A673 (cell line): ENCODE measurements at regions not wholly inside any gene's neighbourhood (a gene's known extent, or its start where the extent isn't known, plus 50 kb on each side); places are given as distances from the start of the nearest gene placed in this dataset.

Experiments used
- EZH2 ChIP-seq: fragments of 200-600 bp; sonication (generic); IDR thresholded peaks from 2 replicates; pipeline ENCODE4 v1.6.1; 2017; ENCODE audit warnings: borderline replicate concordance, low read depth, mild to moderate bottlenecking, mixed read lengths, antibody characterized with exemption, low read length; ENCODE audit not compliant: poor library complexity, severe bottlenecking
- TF ChIP-seq, protein P1 (sequence below): fragments of 300-800, 200-600 bp; sonication (generic); conservative IDR thresholded peaks from 2 replicates; pipeline ENCODE4 v1.5.1; 2017; ENCODE audit warnings: low read depth, mild to moderate bottlenecking, antibody characterized with exemption, low read length, moderate library complexity, mixed read lengths

DNA sequence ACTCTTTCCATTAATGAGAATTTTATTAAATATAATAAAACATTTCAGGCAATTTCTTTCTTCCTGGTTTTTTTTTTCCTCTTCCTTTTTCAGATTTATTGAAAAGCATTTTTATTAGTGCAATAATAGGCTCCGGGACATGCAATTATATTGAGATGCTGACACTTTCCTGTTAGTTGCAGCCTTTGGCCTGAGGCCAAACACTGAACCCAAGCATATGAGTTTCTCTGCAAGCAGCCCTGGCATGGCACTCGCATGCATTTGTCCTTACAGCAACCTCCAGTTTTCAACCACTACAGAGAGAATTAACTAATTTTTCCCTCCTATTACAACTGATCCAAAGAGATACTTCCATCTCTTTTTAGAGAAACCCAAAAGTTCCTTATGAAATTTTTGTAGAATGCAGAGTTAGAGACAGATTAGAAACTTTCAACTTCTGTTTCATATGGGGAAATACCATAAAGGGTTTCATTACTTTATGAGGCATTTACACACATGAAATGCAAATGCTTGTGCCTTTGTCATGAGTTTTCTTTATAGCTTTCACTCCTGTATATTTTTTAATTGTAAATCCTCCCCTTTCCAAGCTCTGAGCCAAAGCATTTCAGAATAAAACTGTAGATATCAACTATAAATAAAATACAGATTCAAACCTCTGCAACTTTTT is 183.0 kb downstream of the CETN3 start:
- TF ChIP-seq, protein P1, sequence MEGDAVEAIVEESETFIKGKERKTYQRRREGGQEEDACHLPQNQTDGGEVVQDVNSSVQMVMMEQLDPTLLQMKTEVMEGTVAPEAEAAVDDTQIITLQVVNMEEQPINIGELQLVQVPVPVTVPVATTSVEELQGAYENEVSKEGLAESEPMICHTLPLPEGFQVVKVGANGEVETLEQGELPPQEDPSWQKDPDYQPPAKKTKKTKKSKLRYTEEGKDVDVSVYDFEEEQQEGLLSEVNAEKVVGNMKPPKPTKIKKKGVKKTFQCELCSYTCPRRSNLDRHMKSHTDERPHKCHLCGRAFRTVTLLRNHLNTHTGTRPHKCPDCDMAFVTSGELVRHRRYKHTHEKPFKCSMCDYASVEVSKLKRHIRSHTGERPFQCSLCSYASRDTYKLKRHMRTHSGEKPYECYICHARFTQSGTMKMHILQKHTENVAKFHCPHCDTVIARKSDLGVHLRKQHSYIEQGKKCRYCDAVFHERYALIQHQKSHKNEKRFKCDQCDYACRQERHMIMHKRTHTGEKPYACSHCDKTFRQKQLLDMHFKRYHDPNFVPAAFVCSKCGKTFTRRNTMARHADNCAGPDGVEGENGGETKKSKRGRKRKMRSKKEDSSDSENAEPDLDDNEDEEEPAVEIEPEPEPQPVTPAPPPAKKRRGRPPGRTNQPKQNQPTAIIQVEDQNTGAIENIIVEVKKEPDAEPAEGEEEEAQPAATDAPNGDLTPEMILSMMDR = no peak
- no peak for TF ChIP-seq EZH2
